ENCODE measurements at regions not wholly inside any gene's neighbourhood (a gene's known extent, or its start where the extent isn't known, plus 50 kb on each side); places are given as distances from the start of the nearest gene placed in this dataset.

- DNase-seq: no peak
Observed at GRCh38 chr5:103336941-103337340, 78.4 kb downstream of the MACIR start.

- no peak for DNase-seq
Observed at GRCh38 chr5:103333376-103333775, 74.8 kb downstream of the MACIR start.

GRCh38 chr5:103330875-103331274 is 72.3 kb downstream of the MACIR start:
- no peak for DNase-seq

Measured in NCI-H146 (cell line).